Fibroblast of lung (primary cell): ENCODE measurements at regions not wholly inside any gene's neighbourhood (a gene's known extent, or its start where the extent isn't known, plus 50 kb on each side); places are given as distances from the start of the nearest gene placed in this dataset.

Experiments used
- EZH2 ChIP-seq: IDR thresholded peaks from 2 replicates; pipeline ENCODE4 v1.5.1; 2012; ENCODE audit warnings: low read length, control low read depth, mild to moderate bottlenecking; ENCODE audit errors: missing control alignments
- TF ChIP-seq, protein P1 (sequence below), 2 donors: IDR thresholded peaks in 1 of 2; conservative IDR thresholded peaks in 1 of 2; 1 replicate in 1 of 2; 2 replicates in 1 of 2; pipeline ENCODE4 v1.5.1; 2011 to 2012; ENCODE audit warnings: low read length in 2 of 2, control low read depth in 1 of 2, inconsistent platforms in 1 of 2, low read depth in 1 of 2, mild to moderate bottlenecking in 1 of 2

- TF ChIP-seq, protein P1, sequence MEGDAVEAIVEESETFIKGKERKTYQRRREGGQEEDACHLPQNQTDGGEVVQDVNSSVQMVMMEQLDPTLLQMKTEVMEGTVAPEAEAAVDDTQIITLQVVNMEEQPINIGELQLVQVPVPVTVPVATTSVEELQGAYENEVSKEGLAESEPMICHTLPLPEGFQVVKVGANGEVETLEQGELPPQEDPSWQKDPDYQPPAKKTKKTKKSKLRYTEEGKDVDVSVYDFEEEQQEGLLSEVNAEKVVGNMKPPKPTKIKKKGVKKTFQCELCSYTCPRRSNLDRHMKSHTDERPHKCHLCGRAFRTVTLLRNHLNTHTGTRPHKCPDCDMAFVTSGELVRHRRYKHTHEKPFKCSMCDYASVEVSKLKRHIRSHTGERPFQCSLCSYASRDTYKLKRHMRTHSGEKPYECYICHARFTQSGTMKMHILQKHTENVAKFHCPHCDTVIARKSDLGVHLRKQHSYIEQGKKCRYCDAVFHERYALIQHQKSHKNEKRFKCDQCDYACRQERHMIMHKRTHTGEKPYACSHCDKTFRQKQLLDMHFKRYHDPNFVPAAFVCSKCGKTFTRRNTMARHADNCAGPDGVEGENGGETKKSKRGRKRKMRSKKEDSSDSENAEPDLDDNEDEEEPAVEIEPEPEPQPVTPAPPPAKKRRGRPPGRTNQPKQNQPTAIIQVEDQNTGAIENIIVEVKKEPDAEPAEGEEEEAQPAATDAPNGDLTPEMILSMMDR (conservative IDR thresholded peaks at IDR 0.05 in 1 of 2, IDR thresholded peaks at IDR 0.05 in 1 of 2; ENCODE audit: low read depth in 1 of 2, low read length in 2 of 2): no peak
- TF ChIP-seq EZH2: no peak
Measured at GRCh38 chr2:8369522-8369921, 312.3 kb upstream of the ID2 start.
